Fibroblast of lung (primary cell): ENCODE measurements at regions not wholly inside any gene's neighbourhood (a gene's known extent, or its start where the extent isn't known, plus 50 kb on each side); places are given as distances from the start of the nearest gene placed in this dataset.

Experiments
- CTCF ChIP-seq, 2 donors: IDR thresholded peaks in 1 of 2; conservative IDR thresholded peaks in 1 of 2; 1 replicate in 1 of 2; 2 replicates in 1 of 2; pipeline ENCODE4 v1.5.1; 2011 to 2012; ENCODE audit warnings: low read length in 2 of 2, control low read depth in 1 of 2, inconsistent platforms in 1 of 2, low read depth in 1 of 2, mild to moderate bottlenecking in 1 of 2
- EZH2 ChIP-seq: IDR thresholded peaks from 2 replicates; pipeline ENCODE4 v1.5.1; 2012; ENCODE audit warnings: low read length, control low read depth, mild to moderate bottlenecking; ENCODE audit errors: missing control alignments

GRCh38 chr2:16350211-16350610 lies 315.4 kb downstream of the CYRIA start:
- TF ChIP-seq CTCF (conservative IDR thresholded peaks at IDR 0.05 in 1 of 2, IDR thresholded peaks at IDR 0.05 in 1 of 2; ENCODE audit: low read depth in 1 of 2, low read length in 2 of 2) (no peak), EZH2 (no peak)
